GM12891 (cell line): ENCODE measurements at regions not wholly inside any gene's neighbourhood (a gene's known extent, or its start where the extent isn't known, plus 50 kb on each side); places are given as distances from the start of the nearest gene placed in this dataset.

Experiments used
- DNase-seq: peaks from one replicate; pipeline ENCODE4 v3.0.0; 2011; ENCODE audit warnings: low spot score; ENCODE audit not compliant: insufficient read length
- FAIRE-seq: peaks from 2 replicates; lab custom pipeline; 2011; peaks lifted over from hg19 to GRCh38; lab: Jason Lieb, UNC
- PAX5 ChIP-seq: IDR thresholded peaks from 2 replicates; pipeline ENCODE4 v1.6.1; 2011; ENCODE audit warnings: low read length, moderate library complexity, mild to moderate bottlenecking; ENCODE audit not compliant: insufficient read depth, severe bottlenecking
- POLR2A ChIP-seq: IDR thresholded peaks from 2 replicates; pipeline ENCODE4 v1.6.1; 2011; ENCODE audit warnings: low read depth, low read length, control low read depth
- POLR2AphosphoS5 ChIP-seq: IDR thresholded peaks from 2 replicates; pipeline ENCODE4 v1.6.1; 2011; ENCODE audit warnings: low read depth, low read length, control low read depth
- POU2F2 ChIP-seq: IDR thresholded peaks from 2 replicates; pipeline ENCODE4 v1.6.1; 2011; ENCODE audit warnings: low read depth, mild to moderate bottlenecking, control low read depth, low read length, moderate library complexity
- SPI1 ChIP-seq: IDR thresholded peaks from 2 replicates; pipeline ENCODE4 v1.6.1; 2011; ENCODE audit warnings: low read depth, low read length, control low read depth
- TAF1 ChIP-seq: IDR thresholded peaks from 2 replicates; pipeline ENCODE4 v1.6.1; 2011; ENCODE audit warnings: low read depth, low read length, control low read depth

DNA sequence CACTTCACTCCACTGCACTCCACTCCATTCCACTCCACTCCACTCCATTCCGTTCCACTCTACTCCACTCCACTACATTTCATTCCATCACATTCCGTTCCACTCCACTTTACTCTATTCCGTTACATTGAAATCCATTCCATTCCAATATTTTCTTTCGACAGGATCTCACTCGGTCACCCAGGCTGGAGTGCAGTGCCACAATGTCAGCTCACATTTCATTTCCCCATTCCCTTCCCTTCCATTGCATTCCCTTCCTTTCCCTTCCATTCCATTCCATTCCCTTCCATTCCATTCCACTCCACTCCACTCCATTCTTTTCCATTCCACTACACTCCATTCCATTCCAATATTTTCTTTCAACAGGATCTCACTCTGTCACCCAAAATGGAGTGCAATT, 1407.6 kb upstream of the USP9Y start:
- TF ChIP-seq TAF1, result no peak
- TF ChIP-seq POLR2AphosphoS5, result no peak
- no peak for TF ChIP-seq SPI1
- TF ChIP-seq PAX5, result no peak
- no peak for TF ChIP-seq POLR2A
- no peak for TF ChIP-seq POU2F2
- no peak for FAIRE-seq

DNA sequence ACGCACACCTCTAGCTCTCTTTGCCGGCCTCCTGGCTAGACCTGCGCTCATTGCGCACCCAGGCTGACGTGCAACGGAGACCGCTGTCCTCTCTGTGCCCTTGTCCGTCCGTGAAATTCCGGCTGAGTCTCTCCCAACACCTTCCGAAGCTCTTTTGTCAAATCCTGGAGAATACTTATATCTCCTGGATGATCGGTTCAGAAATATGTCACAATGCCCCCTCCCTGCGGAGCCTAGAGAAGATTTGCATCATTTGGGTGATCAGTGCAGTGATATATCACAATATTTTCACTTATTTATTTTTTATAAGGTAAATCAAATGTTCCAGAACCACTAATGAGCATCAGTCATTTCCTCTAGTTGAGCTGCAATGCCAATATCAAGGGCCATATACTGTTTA, 1366.9 kb upstream of the USP9Y start:
- FAIRE-seq, result peak; percentile 26

More for the DNA sequence above, 1407.6 kb upstream of the USP9Y start:
- no peak for DNase-seq

More for the DNA sequence above, 1366.9 kb upstream of the USP9Y start:
- TF ChIP-seq POLR2A (no peak), TAF1 (no peak), POU2F2 (no peak), POLR2AphosphoS5 (no peak), SPI1 (no peak), PAX5 (no peak)
- DNase-seq, result no peak
